Gastroesophageal sphincter (tissue), 3 donors: ENCODE measurements at regions not wholly inside any gene's neighbourhood (a gene's known extent, or its start where the extent isn't known, plus 50 kb on each side); places are given as distances from the start of the nearest gene placed in this dataset.

Experiments
- CTCF ChIP-seq, 4 experiments: fragments of 200-600 bp in 2 of 4; fragments of 450-650 bp in 2 of 4; sonication (generic) in 1 of 4; IDR thresholded peaks; one replicate each; pipeline ENCODE4 v1.5.1; 2017 to 2019; ENCODE audit warnings: antibody characterized with exemption in 4 of 4, mild to moderate bottlenecking in 2 of 4, moderate library complexity in 2 of 4
- EP300 ChIP-seq: sonication (generic); formaldehyde crosslinking; IDR thresholded peaks from one replicate; pipeline ENCODE4 v1.6.1; 2017; ENCODE audit warnings: antibody characterized with exemption, mild to moderate bottlenecking
- POLR2A ChIP-seq, 2 donors: fragments of 450-650 bp; IDR thresholded peaks; one replicate each; pipeline ENCODE4 v1.6.1; 2017; ENCODE audit warnings: antibody characterized with exemption in 2 of 2, mild to moderate bottlenecking in 2 of 2, moderate library complexity in 1 of 2

GRCh38 chr12:94042321-94042720 lies 106.1 kb upstream of the PLXNC1 start:
- TF ChIP-seq CTCF (IDR thresholded peaks at IDR 0.05) = no peak
- no peak for TF ChIP-seq POLR2A (IDR thresholded peaks at IDR 0.05)
- TF ChIP-seq EP300 = no peak
